ENCODE measurements at regions not wholly inside any gene's neighbourhood (a gene's known extent, or its start where the extent isn't known, plus 50 kb on each side); places are given as distances from the start of the nearest gene placed in this dataset.
A peak's percentile ranks its signal among the peaks of the same experiment; 100 is the strongest.

GRCh38 chr1:2916706-2917105, 104.6 kb upstream of the ACTRT2 start:
- DNase-seq (ENCODE audit: low spot score): no peak

- DNase-seq (ENCODE audit: low spot score): no peak
Observed at GRCh38 chr1:2917284-2917683, 104.0 kb upstream of the ACTRT2 start.

- DNase-seq (ENCODE audit: low spot score): no peak
Observed at GRCh38 chr1:2918441-2918840, 102.8 kb upstream of the ACTRT2 start.

- no peak for DNase-seq (ENCODE audit: low spot score)
Observed at GRCh38 chr1:2919841-2920240, 101.4 kb upstream of the ACTRT2 start.

GRCh38 chr1:2920421-2921015, 100.7 kb upstream of the ACTRT2 start:
- no peak for DNase-seq (ENCODE audit: low spot score)

GRCh38 chr1:2921970-2922686, 99.1 kb upstream of the ACTRT2 start:
- DNase-seq (ENCODE audit: low spot score): peak; percentile 31

- no peak for DNase-seq (ENCODE audit: low spot score)
Observed at GRCh38 chr1:2923351-2923750, 97.9 kb upstream of the ACTRT2 start.

GRCh38 chr1:2925291-2925690, 96.0 kb upstream of the ACTRT2 start:
- no peak for DNase-seq (ENCODE audit: low spot score)

GRCh38 chr1:2925918-2926317, 95.3 kb upstream of the ACTRT2 start:
- DNase-seq (ENCODE audit: low spot score): peak; percentile 6

GRCh38 chr1:2926447-2927055, 94.7 kb upstream of the ACTRT2 start:
- DNase-seq (ENCODE audit: low spot score): no peak

GRCh38 chr1:2927393-2928360, 93.6 kb upstream of the ACTRT2 start:
- no peak for DNase-seq (ENCODE audit: low spot score)

- no peak for DNase-seq (ENCODE audit: low spot score)
Observed at GRCh38 chr1:2928366-2929325, 92.6 kb upstream of the ACTRT2 start.

GRCh38 chr1:2929335-2929734, 91.9 kb upstream of the ACTRT2 start:
- no peak for DNase-seq (ENCODE audit: low spot score)

GRCh38 chr1:2930016-2930815, 91.1 kb upstream of the ACTRT2 start:
- no peak for DNase-seq (ENCODE audit: low spot score)

GRCh38 chr1:2930913-2931723, 90.1 kb upstream of the ACTRT2 start:
- DNase-seq (ENCODE audit: low spot score): no peak

GRCh38 chr1:2931724-2932401, 89.4 kb upstream of the ACTRT2 start:
- DNase-seq (ENCODE audit: low spot score): no peak

GRCh38 chr1:2932671-2933350, 88.5 kb upstream of the ACTRT2 start:
- DNase-seq (ENCODE audit: low spot score): no peak

All from HT-29 (cell line).